ENCODE measurements at regions not wholly inside any gene's neighbourhood (a gene's known extent, or its start where the extent isn't known, plus 50 kb on each side); places are given as distances from the start of the nearest gene placed in this dataset.
"Not testable (repeated sequence)": the region's sequence is repeated elsewhere in the genome, so short reads cannot be mapped to it uniquely, and the experiment has no call there.

DNA sequence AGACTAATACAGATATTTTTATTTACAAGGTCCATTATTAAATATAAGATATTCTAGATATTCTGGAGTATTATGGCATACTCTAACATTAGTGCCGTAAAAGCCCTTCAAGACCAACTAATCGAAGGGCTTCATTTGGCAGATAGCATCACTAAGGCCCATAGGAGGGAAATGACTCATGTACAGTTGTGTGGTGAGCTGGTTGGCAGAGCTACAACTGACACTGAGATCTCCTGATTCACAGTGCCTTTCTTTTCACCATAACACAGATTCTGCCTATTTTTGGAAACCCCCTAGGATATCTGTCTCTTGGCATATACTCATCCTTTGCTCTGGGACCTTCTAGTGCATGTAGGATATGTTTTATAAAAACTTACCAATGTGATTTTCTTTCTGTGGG lies 201.7 kb upstream of the AFF2 start:
- DNase-seq (ENCODE audit: extremely low spot score) = no peak
- no peak for TF ChIP-seq CTCF (IDR thresholded peaks at IDR 0.05; ENCODE audit: control extremely low read depth, extremely low read depth, low read depth, missing control alignments)
- CTCF ChIA-PET = no interaction called here
- POLR2A ChIA-PET = no interaction called here

DNA sequence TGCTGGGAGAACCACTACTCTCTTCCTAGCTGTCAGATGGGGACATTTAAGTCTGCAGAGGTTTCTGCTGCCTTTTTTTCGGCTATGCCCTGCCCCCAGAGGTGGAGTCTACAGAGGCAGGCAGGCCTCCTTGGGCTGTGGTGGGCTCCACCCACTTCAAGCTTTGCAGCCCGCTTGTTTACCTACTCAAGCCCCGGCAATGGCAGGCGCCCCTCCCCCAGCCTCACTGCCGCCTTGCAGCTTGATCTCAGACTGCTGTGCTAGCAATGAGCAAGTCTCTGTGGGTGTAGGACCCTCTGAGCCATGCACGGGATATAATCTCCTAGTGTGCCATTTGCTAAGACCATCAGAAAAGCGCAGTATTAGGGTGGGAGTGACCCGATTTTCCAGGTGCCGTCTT lies 195.2 kb upstream of the AFF2 start:
- DNase-seq (ENCODE audit: extremely low spot score); CTCF ChIA-PET; POLR2A ChIA-PET: not testable (repeated sequence)

DNA sequence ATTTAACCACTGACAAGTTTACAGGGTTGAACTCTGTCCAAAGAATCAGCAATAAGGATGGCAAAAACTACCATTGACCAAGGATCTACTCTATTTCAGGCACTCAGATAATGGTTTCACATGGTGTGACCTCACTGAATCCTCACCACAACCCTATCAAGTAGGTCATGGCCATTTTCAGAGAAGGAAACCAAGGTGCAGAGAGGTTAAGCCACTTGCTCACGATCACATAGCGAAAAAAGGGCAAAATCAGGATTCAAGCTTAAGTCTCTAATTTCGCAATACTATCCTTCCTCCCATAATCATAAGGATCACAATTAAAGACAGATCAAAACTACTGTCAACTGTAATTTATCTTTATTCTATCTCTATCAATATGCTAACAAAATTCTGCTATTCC lies 191.0 kb upstream of the AFF2 start:
- TF ChIP-seq CTCF (IDR thresholded peaks at IDR 0.05; ENCODE audit: control extremely low read depth, extremely low read depth, low read depth, missing control alignments) = no peak
- ChIA-PET CTCF (no interaction called here), POLR2A (no interaction called here)
- no peak for DNase-seq (ENCODE audit: extremely low spot score)

DNA sequence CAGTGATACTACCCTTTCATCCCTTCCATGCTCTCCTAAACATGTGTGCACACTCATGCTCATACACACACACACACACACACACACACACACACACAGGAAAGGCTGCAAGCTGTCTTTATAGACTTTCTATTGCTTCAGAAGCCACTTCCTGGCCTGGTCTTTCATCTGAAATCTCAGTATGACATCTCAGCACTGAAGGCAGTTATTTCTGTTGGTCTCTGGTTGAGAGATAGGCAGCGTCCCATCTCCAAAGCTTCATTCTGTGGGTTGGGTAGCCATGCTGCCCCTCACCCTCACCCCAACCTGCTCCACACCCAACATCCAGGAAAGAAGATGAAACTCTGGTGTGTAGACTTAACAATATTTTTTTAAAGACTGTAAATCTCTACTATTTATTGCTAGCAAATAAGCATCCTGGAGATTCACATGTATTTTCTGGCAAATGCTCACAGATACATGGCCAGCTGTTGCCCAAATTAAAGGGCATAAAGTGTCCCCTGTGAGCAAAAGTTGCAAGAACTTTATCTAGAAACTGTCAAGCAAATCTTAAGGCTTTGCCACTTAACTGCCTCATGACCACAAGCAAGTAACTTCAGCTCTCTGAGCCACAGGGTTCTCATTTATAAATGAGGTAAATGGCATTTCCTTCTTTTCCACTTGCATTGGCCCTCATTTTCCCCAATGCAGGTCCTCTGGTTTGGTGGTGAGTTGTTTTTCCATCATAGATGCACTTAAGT lies 189.8 kb upstream of the AFF2 start:
- POLR2A ChIA-PET = no interaction called here
- CTCF ChIA-PET = no interaction called here
- no peak for DNase-seq (ENCODE audit: extremely low spot score)
- TF ChIP-seq CTCF (IDR thresholded peaks at IDR 0.05; ENCODE audit: control extremely low read depth, extremely low read depth, low read depth, missing control alignments) = no peak

- DNase-seq (ENCODE audit: extremely low spot score) = no peak
- TF ChIP-seq CTCF (IDR thresholded peaks at IDR 0.05; ENCODE audit: control extremely low read depth, extremely low read depth, low read depth, missing control alignments) = no peak
- ChIA-PET POLR2A (no interaction called here), CTCF (no interaction called here)
Observed at GRCh38 chrX:148311544-148311943, 188.9 kb upstream of the AFF2 start.

GRCh38 chrX:148314876-148315275 lies 185.5 kb upstream of the AFF2 start:
- ChIA-PET CTCF (no interaction called here), POLR2A (no interaction called here)
- DNase-seq (ENCODE audit: extremely low spot score) = no peak
- no peak for TF ChIP-seq CTCF (IDR thresholded peaks at IDR 0.05; ENCODE audit: control extremely low read depth, extremely low read depth, low read depth, missing control alignments)

GRCh38 chrX:148316446-148316845 lies 184.0 kb upstream of the AFF2 start:
- POLR2A ChIA-PET = no interaction called here
- no peak for DNase-seq (ENCODE audit: extremely low spot score)
- TF ChIP-seq CTCF (IDR thresholded peaks at IDR 0.05; ENCODE audit: control extremely low read depth, extremely low read depth, low read depth, missing control alignments) = no peak
- CTCF ChIA-PET = no interaction called here
